OCI-LY1 (cell line): ENCODE measurements at regions not wholly inside any gene's neighbourhood (a gene's known extent, or its start where the extent isn't known, plus 50 kb on each side); places are given as distances from the start of the nearest gene placed in this dataset.
"Not testable (repeated sequence)": the region's sequence is repeated elsewhere in the genome, so short reads cannot be mapped to it uniquely, and the experiment has no call there.

Source experiments
- H2AFZ ChIP-seq: fragments of 200-600 bp; sonication (generic), shearing (Covaris generic); 2 replicates; pipeline ENCODE4 v1.6.0; 2014; ENCODE audit warnings: antibody characterized with exemption, mild to moderate bottlenecking, low read length
- H3F3A ChIP-seq: fragments of 200-600 bp; sonication (generic), shearing (Covaris generic); 2 replicates; pipeline ENCODE4 v1.6.0; 2014; ENCODE audit warnings: mild to moderate bottlenecking, antibody characterized with exemption, low read length, moderate library complexity; ENCODE audit not compliant: insufficient read depth
- H3K27ac ChIP-seq: fragments of 200-600 bp; sonication (generic); 2 replicates; pipeline ENCODE4 v1.5.1; 2014; ENCODE audit warnings: low read length, mixed run types, mild to moderate bottlenecking, low read depth; ENCODE audit not compliant: poor library complexity, severe bottlenecking
- H3K27me3 ChIP-seq: fragments of 200-600 bp; sonication (generic); 2 replicates; pipeline ENCODE4 v1.6.0; 2014; ENCODE audit warnings: antibody characterized with exemption, mild to moderate bottlenecking, low read length, moderate library complexity; ENCODE audit not compliant: insufficient read depth
- H3K36me3 ChIP-seq: fragments of 200-600 bp; sonication (generic); 2 replicates; pipeline ENCODE4 v1.6.1; 2014; ENCODE audit warnings: mild to moderate bottlenecking, antibody characterized with exemption, low read length, moderate library complexity, mixed read lengths; ENCODE audit not compliant: insufficient read depth
- H3K4me1 ChIP-seq: fragments of 200-600 bp; sonication (generic); 2 replicates; pipeline ENCODE4 v1.5.1; 2014; ENCODE audit warnings: mild to moderate bottlenecking, low read length, moderate library complexity; ENCODE audit not compliant: insufficient read depth, severe bottlenecking
- H3K4me2 ChIP-seq: fragments of 200-600 bp; sonication (generic), shearing (Covaris generic); 2 replicates; pipeline ENCODE4 v1.6.1; 2014; ENCODE audit warnings: low read length
- H3K4me3 ChIP-seq: fragments of 200-600 bp; sonication (generic); 2 replicates; pipeline ENCODE4 v1.5.1; 2014; ENCODE audit warnings: low read length, low read depth, mild to moderate bottlenecking, mixed read lengths; ENCODE audit not compliant: poor library complexity, severe bottlenecking
- H3K79me2 ChIP-seq: fragments of 200-600 bp; shearing (Covaris generic); 2 replicates; pipeline ENCODE4 v1.6.1; 2016; ENCODE audit warnings: mixed run types, low read length, mixed read lengths; ENCODE audit not compliant: insufficient read depth
- H3K9ac ChIP-seq: fragments of 200-600 bp; sonication (generic), shearing (Covaris generic); 2 replicates; pipeline ENCODE4 v1.6.1; 2014; ENCODE audit warnings: mild to moderate bottlenecking, low read length, mixed read lengths
- H3K9me2 ChIP-seq: fragments of 200-600 bp; sonication (generic), shearing (Covaris generic); 2 replicates; pipeline ENCODE4 v1.6.1; 2014; ENCODE audit warnings: low read depth, mild to moderate bottlenecking, low read length, mixed read lengths
- H3K9me3 ChIP-seq: fragments of 200-600 bp; shearing (Covaris generic); 2 replicates; pipeline ENCODE4 v1.6.1; 2014; ENCODE audit warnings: low read length, mixed read lengths
- H4K20me1 ChIP-seq: fragments of 200-600 bp; sonication (generic), shearing (Covaris generic); 2 replicates; pipeline ENCODE4 v1.6.0; 2016; ENCODE audit warnings: mild to moderate bottlenecking, low read length; ENCODE audit not compliant: insufficient read depth
- EZH2 ChIP-seq: fragments of 200-600 bp; sonication (generic), shearing (Covaris generic); IDR thresholded peaks from 2 replicates; pipeline ENCODE4 v1.8.0; 2017; ENCODE audit warnings: borderline replicate concordance, mixed run types, mild to moderate bottlenecking, antibody characterized with exemption, low read length, moderate library complexity, mixed read lengths
- TF ChIP-seq, protein P1 (sequence below): fragments of 200-600 bp; sonication (generic), shearing (Covaris generic); IDR thresholded peaks from 2 replicates; pipeline ENCODE4 v1.5.1; 2017; ENCODE audit warnings: mild to moderate bottlenecking, antibody characterized with exemption, low read length, moderate library complexity, mixed read lengths

DNA sequence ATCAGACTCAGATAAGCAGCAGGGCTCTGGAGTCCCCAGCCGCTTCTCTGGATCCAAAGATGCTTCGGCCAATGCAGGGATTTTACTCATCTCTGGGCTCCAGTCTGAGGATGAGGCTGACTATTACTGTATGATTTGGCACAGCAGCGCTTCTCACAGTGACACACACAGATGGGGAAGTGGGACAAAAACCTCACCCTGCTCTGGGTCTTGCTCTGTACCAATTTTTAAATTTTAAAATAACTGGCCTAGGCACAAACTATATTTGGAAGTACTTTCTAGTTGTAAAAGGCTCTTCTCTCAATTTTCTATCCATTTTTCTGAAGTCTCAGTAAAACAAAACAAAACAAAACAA, 131.7 kb downstream of the VPREB1 start:
- no peaks in the 10 kb centered on the region for H3K9me3 ChIP-seq
- peak overlapping the region; percentile 40; the same call in 1 of the 2 replicates for H3K9ac ChIP-seq
- peak overlapping the region; percentile 87 for H3K27ac ChIP-seq
- peak overlapping the region; percentile 57 for H3K4me2 ChIP-seq
- no peak for TF ChIP-seq EZH2
- TF ChIP-seq, protein P1, sequence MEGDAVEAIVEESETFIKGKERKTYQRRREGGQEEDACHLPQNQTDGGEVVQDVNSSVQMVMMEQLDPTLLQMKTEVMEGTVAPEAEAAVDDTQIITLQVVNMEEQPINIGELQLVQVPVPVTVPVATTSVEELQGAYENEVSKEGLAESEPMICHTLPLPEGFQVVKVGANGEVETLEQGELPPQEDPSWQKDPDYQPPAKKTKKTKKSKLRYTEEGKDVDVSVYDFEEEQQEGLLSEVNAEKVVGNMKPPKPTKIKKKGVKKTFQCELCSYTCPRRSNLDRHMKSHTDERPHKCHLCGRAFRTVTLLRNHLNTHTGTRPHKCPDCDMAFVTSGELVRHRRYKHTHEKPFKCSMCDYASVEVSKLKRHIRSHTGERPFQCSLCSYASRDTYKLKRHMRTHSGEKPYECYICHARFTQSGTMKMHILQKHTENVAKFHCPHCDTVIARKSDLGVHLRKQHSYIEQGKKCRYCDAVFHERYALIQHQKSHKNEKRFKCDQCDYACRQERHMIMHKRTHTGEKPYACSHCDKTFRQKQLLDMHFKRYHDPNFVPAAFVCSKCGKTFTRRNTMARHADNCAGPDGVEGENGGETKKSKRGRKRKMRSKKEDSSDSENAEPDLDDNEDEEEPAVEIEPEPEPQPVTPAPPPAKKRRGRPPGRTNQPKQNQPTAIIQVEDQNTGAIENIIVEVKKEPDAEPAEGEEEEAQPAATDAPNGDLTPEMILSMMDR = no peak
- no peaks in the 10 kb centered on the region for H4K20me1 ChIP-seq
- H3K9me2 ChIP-seq = no peaks in the 10 kb centered on the region
- no peaks in the 10 kb centered on the region for H3K36me3 ChIP-seq
- peaks cover 82% of the 10 kb centered on the region for H3K4me1 ChIP-seq
- no peaks in the 10 kb centered on the region for H3F3A ChIP-seq
- H3K27me3 ChIP-seq = no peaks in the 10 kb centered on the region
- no peaks in the 10 kb centered on the region for H3K79me2 ChIP-seq
- peak overlapping the region; percentile 45 for H3K4me3 ChIP-seq
- no peak overlapping the region for H2AFZ ChIP-seq

DNA sequence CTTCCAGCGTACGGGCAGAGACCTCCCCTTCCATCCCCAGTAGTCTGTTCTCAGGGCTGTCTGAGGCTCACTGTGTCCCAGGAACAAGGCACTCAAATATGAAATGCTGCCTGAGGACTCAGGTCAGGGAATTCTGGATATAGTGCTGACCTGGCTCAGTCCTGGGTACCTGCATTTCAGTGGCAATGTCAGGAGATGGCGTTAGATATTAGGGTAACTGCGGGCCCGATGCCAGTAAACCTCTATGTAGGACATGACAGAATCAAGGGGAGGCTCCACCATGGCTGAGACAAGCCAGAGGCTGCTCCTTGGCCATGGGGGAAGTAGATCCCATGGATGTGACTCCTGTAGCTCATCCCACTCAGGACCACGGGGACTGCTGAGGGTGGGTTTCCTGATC, 131.7 kb downstream of the ZNF280B start:
- TF ChIP-seq, protein P1 = peak; percentile 37; the same call in 1 of the 2 replicates
- H3K79me2 ChIP-seq, H2AFZ ChIP-seq, H3K36me3 ChIP-seq, H3K9me3 ChIP-seq, H3K9me2 ChIP-seq, H3K4me3 ChIP-seq, H3K27me3 ChIP-seq, H4K20me1 ChIP-seq, H3F3A ChIP-seq: not testable (repeated sequence)
- Histone ChIP-seq H3K27ac (peak overlapping the region; percentile 87), H3K4me1 (peaks cover 82% of the 10 kb centered on the region), H3K4me2 (peak overlapping the region; percentile 57; the same call in 1 of the 2 replicates), H3K9ac (peak overlapping the region; percentile 40; the same call in 1 of the 2 replicates)

DNA sequence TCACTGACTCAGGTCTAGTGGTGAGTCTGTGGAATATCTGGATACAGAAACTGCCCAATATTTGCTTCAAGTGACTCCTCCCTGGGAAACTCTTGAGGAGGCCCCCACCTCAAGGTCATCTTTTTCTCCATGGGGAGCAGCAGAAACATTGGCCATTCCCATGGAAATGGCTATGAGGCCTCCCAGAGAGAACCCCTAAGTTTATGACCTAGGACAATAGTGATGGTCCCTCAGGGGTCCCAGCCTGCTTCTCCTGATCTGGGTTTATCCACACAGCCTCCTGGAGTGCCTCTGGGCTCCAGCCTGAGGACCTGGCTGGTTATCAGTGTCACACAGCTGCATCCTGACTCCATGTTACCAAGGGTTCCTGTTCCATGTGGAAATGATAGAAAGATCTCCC, 131.2 kb downstream of the ZNF280B start:
- no peaks in the 10 kb centered on the region for H3K79me2 ChIP-seq
- H3K4me1 ChIP-seq = peaks cover 79% of the 10 kb centered on the region
- no peak overlapping the region for H2AFZ ChIP-seq
- no peak for TF ChIP-seq EZH2
- TF ChIP-seq, protein P1 = no peak
- H3K36me3 ChIP-seq = no peaks in the 10 kb centered on the region
- H3K9me2 ChIP-seq = no peaks in the 10 kb centered on the region
- H3K9me3 ChIP-seq = no peaks in the 10 kb centered on the region
- no peak overlapping the region; the same call in 1 of the 2 replicates for H3K9ac ChIP-seq
- no peak overlapping the region for H3K4me3 ChIP-seq
- H3K4me2 ChIP-seq = 0 out of 2 replicates have a peak overlapping the region, but pooled peaks have one; percentile 57
- H4K20me1 ChIP-seq = no peaks in the 10 kb centered on the region
- no peaks in the 10 kb centered on the region for H3F3A ChIP-seq
- H3K27me3 ChIP-seq = no peaks in the 10 kb centered on the region
- H3K27ac ChIP-seq = peak overlapping the region; percentile 87
